SKM-1 treated with dmso at 0.1 percent for 144 hours (cell line): ENCODE measurements at regions not wholly inside any gene's neighbourhood (a gene's known extent, or its start where the extent isn't known, plus 50 kb on each side); places are given as distances from the start of the nearest gene placed in this dataset.
"Not testable (repeated sequence)": the region's sequence is repeated elsewhere in the genome, so short reads cannot be mapped to it uniquely, and the experiment has no call there.

Source experiments
- DNase-seq: peaks from one replicate; lab custom pipeline; 2025; ENCODE audit not compliant: unreplicated experiment; lab: John Stamatoyannopoulos, UW

- DNase-seq = no peak
Measured at GRCh38 chr5:18496041-18496440, 861.8 kb downstream of the TAF11L14 start.

- DNase-seq = no peak
Measured at GRCh38 chr5:18497089-18497488, 862.8 kb downstream of the TAF11L14 start.

GRCh38 chr5:18503797-18504328, 869.6 kb downstream of the TAF11L14 start:
- no peak for DNase-seq

GRCh38 chr5:18507114-18507513, 872.9 kb downstream of the TAF11L14 start:
- DNase-seq = no peak

DNA sequence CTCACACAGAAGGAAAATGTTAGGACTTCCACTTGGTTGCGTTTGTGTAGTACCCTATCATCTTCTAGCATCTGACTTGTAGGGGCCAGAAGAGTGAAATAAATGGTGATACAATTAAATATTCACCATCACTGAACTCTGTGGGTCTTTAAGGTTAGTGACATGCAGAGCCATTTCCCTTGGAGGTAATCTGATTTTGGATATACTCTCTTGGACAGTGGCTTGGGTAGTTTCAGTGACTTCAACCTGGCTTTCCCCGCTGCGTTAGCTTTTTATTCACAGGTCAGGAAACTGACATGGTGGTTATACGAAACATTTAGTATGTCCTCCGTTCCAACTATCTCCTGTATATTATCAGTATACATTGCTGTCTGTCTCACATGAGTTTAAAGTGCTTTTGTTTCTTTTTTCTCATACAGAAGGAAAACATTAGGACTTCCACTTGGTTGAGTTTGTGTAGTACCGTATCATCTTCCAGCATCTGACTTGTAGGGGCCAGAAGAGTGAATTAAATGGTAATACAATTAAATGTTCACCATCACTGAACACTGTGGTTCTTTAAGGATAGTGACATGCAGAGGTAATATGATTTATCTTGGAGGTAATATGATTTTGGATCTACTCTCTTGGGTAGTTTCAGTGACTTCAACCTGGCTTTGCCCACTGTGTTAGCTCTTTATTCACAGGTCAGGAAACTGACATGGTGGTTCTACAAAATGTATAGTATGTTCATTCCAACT, 883.6 kb downstream of the TAF11L14 start:
- no peak for DNase-seq

GRCh38 chr5:18523380-18523779, 889.1 kb downstream of the TAF11L14 start:
- DNase-seq = no peak

DNA sequence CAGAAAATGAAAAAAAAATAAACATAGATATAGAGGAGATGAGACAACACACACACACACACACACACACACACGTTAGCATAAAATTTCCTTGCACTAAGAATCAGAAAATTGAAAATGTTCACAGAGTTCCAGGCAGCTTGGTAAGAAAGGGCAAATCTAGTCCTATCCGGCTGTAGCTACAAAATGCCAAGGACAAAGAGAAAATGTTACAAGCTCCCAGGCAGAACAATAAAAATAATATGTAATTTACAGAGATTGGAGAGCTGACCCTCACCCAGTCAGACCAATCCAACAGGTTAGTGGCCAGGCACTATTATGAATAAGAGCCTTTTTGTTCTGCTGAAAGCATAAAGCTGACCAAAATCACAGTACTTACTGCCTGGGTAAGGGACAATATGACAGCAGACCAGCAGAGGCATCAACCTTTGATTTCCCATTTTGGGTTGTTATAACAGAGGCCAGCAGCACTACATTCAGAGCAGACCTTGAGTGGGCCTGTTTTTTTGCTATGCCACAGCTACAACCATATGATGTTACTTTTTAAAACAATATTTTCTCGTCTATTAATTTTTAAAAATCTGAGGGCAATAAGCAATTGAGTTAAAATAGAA, 892.6 kb downstream of the TAF11L14 start:
- no peak for DNase-seq

DNA sequence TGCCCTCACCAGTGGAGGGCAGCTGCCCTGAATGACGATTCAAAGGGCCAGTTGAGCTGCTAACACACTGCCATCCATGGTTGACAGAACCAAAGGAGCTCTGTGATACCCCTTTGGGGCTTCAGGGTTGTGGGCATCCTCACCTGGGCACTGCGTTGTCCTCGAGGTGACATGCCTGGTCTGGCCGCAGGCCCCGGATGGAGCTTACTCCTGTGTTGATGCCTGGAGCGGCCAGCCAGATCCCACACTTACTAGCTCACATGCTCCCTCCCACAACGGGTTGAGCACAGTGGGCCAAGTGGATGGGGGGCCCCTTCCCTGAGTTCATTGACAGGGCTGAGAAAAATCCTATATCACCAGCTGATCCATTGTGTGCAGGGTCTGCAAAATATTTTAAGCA, 898.9 kb downstream of the TAF11L14 start:
- DNase-seq = no peak

GRCh38 chr5:18534119-18534518, 899.9 kb downstream of the TAF11L14 start:
- no peak for DNase-seq

GRCh38 chr5:18535753-18536152, 901.5 kb downstream of the TAF11L14 start:
- not testable (repeated sequence) for DNase-seq

- DNase-seq = no peak
Measured at GRCh38 chr5:18544421-18544820, 910.2 kb downstream of the TAF11L14 start.

DNA sequence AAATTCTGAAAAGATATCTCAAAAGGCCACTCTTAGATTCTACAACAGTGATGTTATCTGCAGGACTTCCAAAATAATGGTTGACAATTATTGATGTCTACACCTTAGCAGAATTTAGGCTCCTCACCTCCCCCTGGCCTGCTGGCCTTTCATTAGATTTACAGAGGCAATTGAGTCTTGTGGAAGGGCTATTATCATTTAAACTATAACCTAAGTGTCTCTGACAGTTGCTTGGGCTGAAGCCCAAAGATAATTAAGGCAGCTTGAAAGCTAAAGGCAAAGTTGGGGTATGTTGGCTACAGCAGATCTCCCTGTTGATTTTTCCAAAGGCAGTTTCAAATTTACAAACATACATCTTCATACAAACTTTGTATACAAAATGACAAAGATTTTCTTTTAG, 912.3 kb downstream of the TAF11L14 start:
- no peak for DNase-seq

- no peak for DNase-seq
Measured at GRCh38 chr5:18551716-18552115, 917.5 kb downstream of the TAF11L14 start.

- no peak for DNase-seq
Measured at GRCh38 chr5:18553269-18553668, 919.0 kb downstream of the TAF11L14 start.

- DNase-seq = no peak
Measured at GRCh38 chr5:18560602-18561001, 926.3 kb downstream of the TAF11L14 start.

GRCh38 chr5:18563853-18564252, 929.6 kb downstream of the TAF11L14 start:
- DNase-seq = no peak

GRCh38 chr5:18566671-18567070, 932.4 kb downstream of the TAF11L14 start:
- no peak for DNase-seq

- DNase-seq = no peak
Measured at GRCh38 chr5:18576586-18576985, 942.3 kb downstream of the TAF11L14 start.

DNA sequence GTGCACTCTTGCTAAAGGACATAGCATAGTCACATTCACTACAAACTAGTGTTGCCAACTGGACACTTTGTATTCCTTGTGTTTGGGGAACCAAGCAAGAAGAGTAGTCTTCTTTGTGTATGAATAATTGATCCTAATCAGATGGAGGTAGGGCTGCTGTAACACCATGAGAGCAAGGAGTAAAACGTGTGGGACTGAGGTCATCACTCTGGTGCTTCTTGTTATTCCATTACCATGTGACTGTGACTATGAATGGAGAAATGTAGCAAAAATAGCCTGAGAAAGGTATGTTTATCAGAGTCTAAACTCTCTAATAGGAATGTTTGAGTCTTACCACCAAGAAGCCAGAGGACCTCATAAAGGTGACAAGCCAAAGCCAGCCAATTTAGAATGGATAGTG, 966.9 kb downstream of the TAF11L14 start:
- DNase-seq = no peak

DNA sequence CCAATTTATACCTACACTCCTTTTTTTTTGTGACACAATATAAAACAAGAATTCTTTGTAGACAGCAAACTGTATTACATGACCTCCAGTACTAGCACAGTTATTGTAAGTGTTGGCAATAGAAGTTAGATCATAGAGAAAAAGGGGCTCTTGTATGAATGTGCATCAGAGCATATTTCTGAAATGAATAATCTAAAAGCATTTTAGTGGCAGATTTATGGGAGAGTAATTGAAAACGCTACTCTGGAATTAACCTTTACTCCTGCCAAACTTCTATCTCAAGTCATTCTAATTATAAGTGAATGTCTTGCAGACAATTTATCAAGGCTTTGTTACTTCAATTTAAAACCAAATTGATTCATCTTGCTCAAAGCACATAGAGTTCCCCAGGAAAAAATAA, 968.1 kb downstream of the TAF11L14 start:
- DNase-seq = no peak

GRCh38 chr5:18605186-18605585, 970.9 kb downstream of the TAF11L14 start:
- no peak for DNase-seq

- DNase-seq = no peak
Measured at GRCh38 chr5:18607570-18607969, 973.3 kb downstream of the TAF11L14 start.

GRCh38 chr5:18617191-18617590, 982.9 kb downstream of the TAF11L14 start:
- not testable (repeated sequence) for DNase-seq
